GM23248 (cell line): ENCODE measurements at regions not wholly inside any gene's neighbourhood (a gene's known extent, or its start where the extent isn't known, plus 50 kb on each side); places are given as distances from the start of the nearest gene placed in this dataset.

Experiments used
- DNase-seq: peaks from one replicate; pipeline ENCODE4 v3.0.0-alpha.2; 2015
- H2AFZ ChIP-seq: fragments of 200-600 bp; sonication (generic); 2 replicates; pipeline ENCODE4 v1.6.1; 2016; ENCODE audit warnings: antibody characterized with exemption
- H3F3A ChIP-seq: fragments of 200-600 bp; sonication (generic); 2 replicates; pipeline ENCODE4 v1.6.1; 2016; ENCODE audit warnings: mild to moderate bottlenecking, antibody characterized with exemption, mixed run types; ENCODE audit not compliant: insufficient read depth
- H3K27ac ChIP-seq: fragments of 200-600 bp; sonication (generic); 2 replicates; pipeline ENCODE4 v1.5.1; 2016; ENCODE audit warnings: mild to moderate bottlenecking
- H3K27me3 ChIP-seq: fragments of 200-600 bp; sonication (generic); replicated peaks from 2 replicates; pipeline ENCODE4 v1.6.1; 2016; ENCODE audit warnings: mild to moderate bottlenecking; ENCODE audit not compliant: insufficient read depth
- H3K36me3 ChIP-seq: fragments of 200-600 bp; sonication (generic); 2 replicates; pipeline ENCODE4 v1.6.1; 2016; ENCODE audit warnings: low read depth, mild to moderate bottlenecking
- H3K4me1 ChIP-seq: fragments of 200-600 bp; sonication (generic); 2 replicates; pipeline ENCODE4 v1.6.1; 2016; ENCODE audit warnings: mild to moderate bottlenecking; ENCODE audit not compliant: insufficient read depth
- H3K4me2 ChIP-seq: fragments of 200-600 bp; sonication (generic); one replicate; pipeline ENCODE4 v1.6.1; 2016; ENCODE audit warnings: mild to moderate bottlenecking; ENCODE audit not compliant: unreplicated experiment
- H3K4me3 ChIP-seq: fragments of 200-600 bp; sonication (generic); 2 replicates; pipeline ENCODE4 v1.5.1; 2016; ENCODE audit warnings: mild to moderate bottlenecking
- H3K79me2 ChIP-seq: fragments of 200-600 bp; sonication (generic); 2 replicates; pipeline ENCODE4 v1.6.1; 2016; ENCODE audit warnings: mild to moderate bottlenecking; ENCODE audit not compliant: insufficient read depth
- H3K9ac ChIP-seq: fragments of 200-600 bp; sonication (generic); 2 replicates; pipeline ENCODE4 v1.6.1; 2016; ENCODE audit warnings: mild to moderate bottlenecking
- H3K9me2 ChIP-seq: fragments of 200-600 bp; sonication (generic); 2 replicates; pipeline ENCODE4 v1.6.1; 2016; ENCODE audit warnings: mixed run types, mild to moderate bottlenecking, moderate library complexity; ENCODE audit not compliant: insufficient read depth
- H3K9me3 ChIP-seq: fragments of 200-600 bp; sonication (generic); one replicate; pipeline ENCODE4 v1.6.1; 2017; ENCODE audit warnings: low read depth
- H4K20me1 ChIP-seq: fragments of 200-600 bp; sonication (generic); 2 replicates; pipeline ENCODE4 v1.6.0; 2016; ENCODE audit not compliant: insufficient read depth
- EZH2 ChIP-seq: fragments of 200-600 bp; sonication (generic); IDR thresholded peaks from 2 replicates; pipeline ENCODE4 v1.6.1; 2018; ENCODE audit warnings: antibody characterized with exemption, mild to moderate bottlenecking; ENCODE audit not compliant: insufficient read depth, poor library complexity, severe bottlenecking
- EZH2phosphoT487 ChIP-seq: fragments of 200-600 bp; sonication (generic); IDR thresholded peaks from 2 replicates; pipeline ENCODE4 v1.6.1; 2018; ENCODE audit warnings: antibody characterized with exemption, moderate library complexity, mild to moderate bottlenecking, low read depth; ENCODE audit not compliant: insufficient read depth
- WGBS, 2 experiments: methylation state at CpG; one replicate each; pipeline ENCODE4 v1.1.6; 2015 to 2017; ENCODE audit warnings: low lambda C conversion rate in 2 of 2, low coverage in 1 of 2; ENCODE audit errors: missing lambda C conversion rate in 2 of 2; 5-methylcytosine and 5-hydroxymethylcytosine counted together
- in situ Hi-C: fragments of 300-500 bp; cut with MboI; formaldehyde crosslinking; loops from 2 replicates; pipeline ENCODE4 v1.15.0; 2020

DNA sequence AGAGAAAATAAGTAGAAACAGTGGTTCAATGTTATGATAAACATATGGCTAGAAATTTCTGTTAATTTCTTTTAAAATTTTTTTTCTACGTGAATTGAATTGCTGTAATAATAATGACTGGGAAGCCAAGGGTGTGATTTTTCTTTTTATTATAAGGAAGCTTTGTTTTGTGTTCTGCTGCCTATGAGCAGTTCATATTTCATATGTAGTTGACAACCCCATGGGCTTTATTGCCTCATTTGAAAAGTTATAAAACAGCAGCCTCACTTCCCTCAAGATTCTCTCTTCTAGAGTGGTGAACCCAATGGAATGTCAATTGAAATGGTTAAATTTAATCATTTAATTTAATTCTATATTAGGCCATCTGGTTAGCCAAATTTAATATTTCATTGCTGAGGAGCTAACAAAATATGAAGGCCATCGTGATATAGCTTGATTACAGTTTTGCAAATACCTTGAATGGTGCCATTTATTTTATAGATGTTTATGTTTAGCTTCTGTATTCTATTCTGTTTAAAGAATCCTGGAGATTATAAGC lies 72.6 kb upstream of the DOCK10 start:
- Histone ChIP-seq H3K4me1 (peaks cover 33% of the 10 kb centered on the region), H3F3A (peaks cover 15% of the 10 kb centered on the region; the same call in 1 of the 2 replicates), H3K79me2 (no peaks in the 10 kb centered on the region), H3K27me3 (no peaks in the 10 kb centered on the region), H3K9me2 (no peaks in the 10 kb centered on the region), H3K9me3 (no peaks in the 10 kb centered on the region), H3K4me3 (no peak overlapping the region), H3K27ac (no peak overlapping the region), H4K20me1 (no peaks in the 10 kb centered on the region), H2AFZ (no peak overlapping the region), H3K9ac (no peak overlapping the region), H3K36me3 (no peaks in the 10 kb centered on the region), H3K4me2 (no peak overlapping the region)
- 94 to 100% methylated on average over 2 of the region's 2 CpGs for WGBS, 2 experiments
- in situ Hi-C loops = no loop called here
- TF ChIP-seq EZH2 (no peak), EZH2phosphoT487 (no peak)
- no peak for DNase-seq

DNA sequence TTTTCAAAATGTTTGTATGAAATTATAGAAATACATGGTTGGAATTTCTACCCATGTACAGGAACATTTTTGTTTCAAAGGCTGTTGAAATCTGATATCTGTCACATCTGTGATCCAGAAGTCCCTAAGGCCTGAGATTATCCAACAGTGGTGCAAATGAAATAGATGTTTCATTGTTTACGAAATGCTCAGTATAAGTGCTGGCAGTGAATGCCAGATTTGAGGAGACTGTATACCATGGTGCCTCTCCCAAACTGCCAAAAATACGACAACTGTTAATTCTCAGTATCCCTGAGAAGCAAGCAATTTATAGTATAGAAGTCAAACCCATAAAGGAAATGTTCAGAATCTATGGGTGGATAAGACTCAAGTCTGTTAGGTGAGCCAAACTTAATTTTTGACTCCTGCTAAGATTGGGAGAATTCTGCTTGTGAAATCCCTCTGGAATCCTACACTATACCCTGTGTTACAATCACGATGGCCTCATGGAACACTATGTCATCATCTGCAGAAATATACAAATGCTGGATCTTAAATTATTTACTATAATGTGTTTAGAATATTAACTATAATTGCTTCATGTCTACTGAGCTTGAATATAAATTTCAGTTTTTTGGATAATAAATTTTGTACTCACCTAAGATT lies 71.2 kb upstream of the DOCK10 start:
- TF ChIP-seq EZH2phosphoT487 (no peak), EZH2 (no peak)
- Histone ChIP-seq H3K36me3 (no peaks in the 10 kb centered on the region), H3K9me3 (no peaks in the 10 kb centered on the region), H3F3A (peaks cover 5% of the 10 kb centered on the region; the same call in 1 of the 2 replicates), H3K4me3 (no peak overlapping the region), H2AFZ (no peak overlapping the region), H3K4me2 (no peak overlapping the region), H3K27me3 (no peaks in the 10 kb centered on the region), H3K9me2 (no peaks in the 10 kb centered on the region), H4K20me1 (no peaks in the 10 kb centered on the region), H3K4me1 (peaks cover 26% of the 10 kb centered on the region), H3K79me2 (no peaks in the 10 kb centered on the region), H3K9ac (no peak overlapping the region), H3K27ac (peak overlapping the region; percentile 13)
- 96 to 97% methylated on average over 3 of the region's 3 CpGs for WGBS, 2 experiments
- in situ Hi-C loops = no loop called here
- DNase-seq = peak; percentile 28

DNA sequence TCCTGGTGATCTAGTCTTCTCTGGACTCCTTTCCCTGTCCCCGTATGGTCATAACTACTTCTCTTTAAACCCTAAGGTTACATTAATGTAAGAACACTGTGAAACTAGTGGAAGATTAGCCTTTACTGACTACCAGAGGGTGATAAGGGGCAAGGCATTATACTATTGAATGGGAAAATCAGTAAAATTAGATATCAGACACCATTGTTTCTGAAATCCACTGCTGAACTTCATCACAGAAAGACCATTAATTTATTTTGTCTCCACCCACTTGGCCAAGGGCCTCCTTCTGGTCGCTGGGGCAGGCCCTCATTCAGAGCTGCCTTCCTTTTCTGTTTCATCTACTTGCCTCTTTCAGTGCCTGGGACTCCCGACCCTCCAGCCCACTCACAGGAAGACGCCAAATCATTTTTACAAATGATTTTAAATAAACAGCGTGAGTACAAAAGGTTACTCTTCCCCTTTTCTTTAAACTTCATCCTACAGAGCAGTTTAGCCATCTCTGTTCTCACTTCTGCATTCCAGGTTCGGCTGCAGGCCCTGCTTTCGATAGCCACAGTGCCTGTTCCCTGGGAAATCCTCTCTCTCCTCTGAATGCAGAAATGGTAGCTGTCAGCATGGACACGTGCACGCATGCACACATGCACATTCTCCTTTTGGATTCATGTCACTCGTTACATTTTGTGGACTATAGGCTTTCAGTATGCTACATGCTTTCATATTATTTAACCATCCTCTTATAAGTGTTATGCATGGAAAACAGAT lies 70.3 kb upstream of the DOCK10 start:
- no peak overlapping the region for H3K27ac ChIP-seq
- H4K20me1 ChIP-seq = no peaks in the 10 kb centered on the region
- H3K4me1 ChIP-seq = peaks cover 25% of the 10 kb centered on the region
- H3K36me3 ChIP-seq = no peaks in the 10 kb centered on the region
- no peaks in the 10 kb centered on the region for H3K9me3 ChIP-seq
- H3K9me2 ChIP-seq = no peaks in the 10 kb centered on the region
- H3K4me3 ChIP-seq = no peak overlapping the region
- no peaks in the 10 kb centered on the region for H3K79me2 ChIP-seq
- no peak for DNase-seq
- no peaks in the 10 kb centered on the region for H3K27me3 ChIP-seq
- 89 to 92% methylated on average over 10 of the region's 10 CpGs for WGBS, 2 experiments
- no peak overlapping the region for H3K4me2 ChIP-seq
- no peak overlapping the region for H3K9ac ChIP-seq
- no peak overlapping the region for H2AFZ ChIP-seq
- in situ Hi-C loops = no loop called here
- peaks cover 5% of the 10 kb centered on the region; the same call in 1 of the 2 replicates for H3F3A ChIP-seq
- TF ChIP-seq EZH2phosphoT487 = no peak
- no peak for TF ChIP-seq EZH2

DNA sequence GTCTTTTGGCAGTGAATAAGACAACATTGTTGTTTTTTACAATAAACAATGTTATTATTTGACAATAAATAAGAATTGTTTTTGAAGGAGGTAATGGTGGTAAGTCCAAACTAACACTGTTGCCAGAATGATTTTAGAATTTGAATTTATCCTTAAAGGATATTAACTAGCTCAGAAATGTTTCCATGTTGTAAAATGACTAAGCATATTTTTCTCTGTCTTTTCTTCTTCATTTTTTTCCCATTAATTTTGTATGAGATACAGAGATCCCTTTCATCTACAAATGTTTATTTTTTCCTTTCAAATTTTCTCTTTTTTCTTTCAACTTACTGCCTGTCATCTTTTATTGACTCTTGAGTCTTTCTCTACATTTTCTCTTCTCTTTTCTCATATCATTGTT lies 66.5 kb upstream of the DOCK10 start:
- Histone ChIP-seq H3K9me2 (no peaks in the 10 kb centered on the region), H3K36me3 (no peaks in the 10 kb centered on the region), H3K27ac (no peak overlapping the region), H4K20me1 (no peaks in the 10 kb centered on the region), H2AFZ (peak overlapping the region; percentile 29), H3K27me3 (no peaks in the 10 kb centered on the region), H3K79me2 (no peaks in the 10 kb centered on the region), H3K9ac (no peak overlapping the region), H3K9me3 (no peaks in the 10 kb centered on the region), H3K4me3 (no peak overlapping the region), H3F3A (peaks cover 12% of the 10 kb centered on the region), H3K4me2 (no peak overlapping the region), H3K4me1 (peaks cover 31% of the 10 kb centered on the region)
- no peak for TF ChIP-seq EZH2
- no peak for DNase-seq
- in situ Hi-C loops = no loop called here
